GM19238 (cell line): ENCODE measurements at regions not wholly inside any gene's neighbourhood (a gene's known extent, or its start where the extent isn't known, plus 50 kb on each side); places are given as distances from the start of the nearest gene placed in this dataset.
"Not testable (repeated sequence)": the region's sequence is repeated elsewhere in the genome, so short reads cannot be mapped to it uniquely, and the experiment has no call there.

Experiments
- DNase-seq: peaks from one replicate; pipeline ENCODE4 v3.0.0; 2011; ENCODE audit warnings: low spot score; ENCODE audit not compliant: insufficient read length

- DNase-seq = not testable (repeated sequence)
Measured at GRCh38 chr2:87314622-87315021, 293.0 kb upstream of the PLGLB1 start.

- not testable (repeated sequence) for DNase-seq
Measured at GRCh38 chr2:87315183-87315902, 293.7 kb upstream of the PLGLB1 start.

- DNase-seq = not testable (repeated sequence)
Measured at GRCh38 chr2:87317193-87317592, 295.5 kb upstream of the PLGLB1 start.

GRCh38 chr2:87318814-87319491, 297.3 kb upstream of the PLGLB1 start:
- not testable (repeated sequence) for DNase-seq

- not testable (repeated sequence) for DNase-seq
Measured at GRCh38 chr2:87319705-87320104, 298.1 kb upstream of the PLGLB1 start.

- not testable (repeated sequence) for DNase-seq
Measured at GRCh38 chr2:87321201-87321600, 299.6 kb upstream of the PLGLB1 start.

GRCh38 chr2:87324335-87325041, 302.8 kb upstream of the PLGLB1 start:
- not testable (repeated sequence) for DNase-seq

- not testable (repeated sequence) for DNase-seq
Measured at GRCh38 chr2:87325042-87325910, 303.6 kb upstream of the PLGLB1 start.

GRCh38 chr2:87325911-87326294, 304.3 kb upstream of the PLGLB1 start:
- not testable (repeated sequence) for DNase-seq

- not testable (repeated sequence) for DNase-seq
Measured at GRCh38 chr2:87326754-87327153, 305.1 kb upstream of the PLGLB1 start.

GRCh38 chr2:87327648-87328371, 306.2 kb upstream of the PLGLB1 start:
- not testable (repeated sequence) for DNase-seq

GRCh38 chr2:87329529-87329928, 307.9 kb upstream of the PLGLB1 start:
- not testable (repeated sequence) for DNase-seq

- DNase-seq = not testable (repeated sequence)
Measured at GRCh38 chr2:87330486-87330885, 308.8 kb upstream of the PLGLB1 start.

GRCh38 chr2:87331940-87332583, 310.4 kb upstream of the PLGLB1 start:
- not testable (repeated sequence) for DNase-seq

GRCh38 chr2:87334888-87335287, 313.2 kb upstream of the PLGLB1 start:
- not testable (repeated sequence) for DNase-seq

- not testable (repeated sequence) for DNase-seq
Measured at GRCh38 chr2:87338998-87339397, 317.4 kb upstream of the PLGLB1 start.

GRCh38 chr2:87341601-87342014, 320.0 kb upstream of the PLGLB1 start:
- DNase-seq = not testable (repeated sequence)

GRCh38 chr2:87342175-87342574, 320.5 kb upstream of the PLGLB1 start:
- not testable (repeated sequence) for DNase-seq

GRCh38 chr2:87343347-87343746, 321.7 kb upstream of the PLGLB1 start:
- DNase-seq = not testable (repeated sequence)

GRCh38 chr2:87345283-87345682, 323.6 kb upstream of the PLGLB1 start:
- DNase-seq = not testable (repeated sequence)
